CD14-positive monocyte (primary cell): ENCODE measurements at regions not wholly inside any gene's neighbourhood (a gene's known extent, or its start where the extent isn't known, plus 50 kb on each side); places are given as distances from the start of the nearest gene placed in this dataset.

Source experiments
- DNase-seq, 3 donors: peaks; one replicate each; pipeline ENCODE4 v3.0.0-alpha.2; 2011 to 2022
- H2AFZ ChIP-seq: 2 replicates; pipeline ENCODE4 v1.6.0; 2012; ENCODE audit warnings: mild to moderate bottlenecking, low read depth, low read length, inconsistent platforms; ENCODE audit not compliant: insufficient read depth, poor library complexity, severe bottlenecking
- H3K27ac ChIP-seq, 2 donors: 1 replicate in 1 of 2; 2 replicates in 1 of 2; pipeline ENCODE4 v1.5.1; 2012 to 2013; ENCODE audit warnings: low read length in 2 of 2, control low read depth in 1 of 2, inconsistent platforms in 1 of 2, low read depth in 1 of 2, mild to moderate bottlenecking in 1 of 2
- H3K27me3 ChIP-seq, 2 donors: one replicate each; pipeline versions ENCODE4 v1.6.0 to v1.6.1; 2011 to 2013; ENCODE audit warnings: low read length in 2 of 2; ENCODE audit not compliant: control insufficient read depth in 2 of 2, insufficient read depth in 2 of 2
- H3K36me3 ChIP-seq, 2 donors: replicated peaks in 1 of 2; 1 replicate in 1 of 2; 2 replicates in 1 of 2; pipeline versions ENCODE4 v1.5.1 to v1.6.1; 2012 to 2013; ENCODE audit warnings: low read length in 2 of 2, control low read depth in 1 of 2, inconsistent platforms in 1 of 2, mild to moderate bottlenecking in 1 of 2; ENCODE audit not compliant: insufficient read depth in 2 of 2, control insufficient read depth in 1 of 2
- H3K4me1 ChIP-seq, 2 donors: 1 replicate in 1 of 2; 2 replicates in 1 of 2; pipeline versions ENCODE4 v1.5.1 to v1.6.1; 2012 to 2013; ENCODE audit warnings: low read length in 2 of 2, control low read depth in 1 of 2, inconsistent platforms in 1 of 2, mild to moderate bottlenecking in 1 of 2, moderate library complexity in 1 of 2; ENCODE audit not compliant: insufficient read depth in 2 of 2, control insufficient read depth in 1 of 2
- H3K4me2 ChIP-seq: replicated peaks from 2 replicates; pipeline ENCODE3; 2012; ENCODE audit warnings: low read length, moderate library complexity, mild to moderate bottlenecking; ENCODE audit not compliant: poor library complexity, severe bottlenecking; ENCODE audit errors: extremely low read depth
- H3K4me3 ChIP-seq, 3 experiments: fragments of 200-600 bp in 1 of 3; sonication (generic) in 1 of 3; replicated peaks in 1 of 3; 1 replicate in 2 of 3; 2 replicates in 1 of 3; pipeline ENCODE4 v1.5.1; 2011 to 2013; ENCODE audit warnings: low read length in 3 of 3, mild to moderate bottlenecking in 3 of 3, control low read depth in 2 of 3, low read depth in 2 of 3, inconsistent platforms in 1 of 3, moderate library complexity in 1 of 3
- H3K79me2 ChIP-seq: 2 replicates; pipeline ENCODE4 v1.6.0; 2012; ENCODE audit warnings: mild to moderate bottlenecking, control low read depth, inconsistent platforms, low read length, moderate library complexity; ENCODE audit not compliant: insufficient read depth
- H3K9ac ChIP-seq: 2 replicates; pipeline ENCODE4 v1.6.0; 2017; ENCODE audit warnings: low read length, mild to moderate bottlenecking; ENCODE audit not compliant: insufficient read depth, poor library complexity, severe bottlenecking
- H3K9me3 ChIP-seq, 2 donors: replicated peaks in 1 of 2; 1 replicate in 1 of 2; 2 replicates in 1 of 2; pipeline versions ENCODE4 v1.5.1 to v1.6.1; 2012 to 2013; ENCODE audit warnings: low read length in 2 of 2, control low read depth in 1 of 2; ENCODE audit not compliant: control insufficient read depth in 1 of 2, insufficient read depth in 1 of 2
- H4K20me1 ChIP-seq: 2 replicates; pipeline ENCODE4 v1.6.0; 2012; ENCODE audit warnings: mild to moderate bottlenecking, low read length, control low read depth, moderate library complexity; ENCODE audit not compliant: insufficient read depth
- H3K27ac Mint-ChIP-seq, 7 donors: one replicate each; pipeline ENCODE4 v1.8.0; 2020; ENCODE audit warnings: mild to moderate bottlenecking in 7 of 7, mixed read lengths in 7 of 7, moderate library complexity in 6 of 7, inconsistent platforms in 2 of 7
- H3K27me3 Mint-ChIP-seq, 3 donors: one replicate each; pipeline ENCODE4 v1.8.0; 2021 to 2022; ENCODE audit warnings: low read depth in 3 of 3, mild to moderate bottlenecking in 3 of 3, mixed read lengths in 3 of 3, moderate library complexity in 3 of 3, inconsistent platforms in 1 of 3
- H3K36me3 Mint-ChIP-seq, 2 donors: one replicate each; pipeline ENCODE4 v1.8.0; 2020; ENCODE audit warnings: mixed read lengths in 2 of 2, inconsistent platforms in 1 of 2, mild to moderate bottlenecking in 1 of 2
- H3K4me1 Mint-ChIP-seq: one replicate; pipeline ENCODE4 v1.8.0; 2020; ENCODE audit warnings: mild to moderate bottlenecking, mixed read lengths
- H3K4me3 Mint-ChIP-seq, 2 donors: one replicate each; pipeline ENCODE4 v1.8.0; 2020; ENCODE audit warnings: mild to moderate bottlenecking in 2 of 2, mixed read lengths in 2 of 2, moderate library complexity in 1 of 2
- H3K9me3 Mint-ChIP-seq, 7 donors: one replicate each; pipeline ENCODE4 v1.8.0; 2020 to 2022; ENCODE audit warnings: mixed read lengths in 7 of 7, mild to moderate bottlenecking in 6 of 7, moderate library complexity in 6 of 7, inconsistent platforms in 2 of 7
- WGBS: methylation state at CpG from one replicate; pipeline ENCODE4 v1.1.5; 2013; ENCODE audit warnings: missing lambda C conversion rate; ENCODE audit not compliant: insufficient coverage; 5-methylcytosine and 5-hydroxymethylcytosine counted together
- intact Hi-C, 2 donors: fragments of 100-400 bp; cut with micrococcal nuclease; formaldehyde crosslinking; loops; one replicate each; pipeline versions ENCODE4 v1.15.0 to v1.15.1; 2023
- TF ChIP-seq, protein P1 (sequence below): fragments of 200-600 bp; IDR thresholded peaks from one replicate; pipeline ENCODE4 v1.8.0; 2022; ENCODE audit warnings: antibody characterized with exemption, mild to moderate bottlenecking

DNA sequence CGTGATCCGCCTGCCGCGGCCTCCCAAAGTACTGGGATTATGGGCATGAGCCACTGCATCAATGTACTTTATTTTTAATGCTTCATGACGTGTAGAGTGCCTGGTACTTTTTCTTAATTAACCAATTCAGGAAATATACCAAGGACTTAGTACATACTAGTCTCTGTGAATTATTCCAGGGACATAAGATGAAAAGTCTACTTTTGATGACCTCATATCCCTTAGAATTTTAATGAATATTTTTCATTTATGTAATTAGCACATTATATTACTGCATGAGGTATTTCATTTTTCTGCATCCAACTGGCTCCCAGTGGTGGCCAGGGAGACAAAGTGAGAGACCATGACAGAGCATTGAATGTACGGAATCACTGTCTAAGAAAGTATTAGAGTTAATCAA, 577.7 kb upstream of the NOVA1 start:
- Histone ChIP-seq H3K79me2 (no peaks in the 10 kb centered on the region), H4K20me1 (no peaks in the 10 kb centered on the region), H3K4me2 (no peak overlapping the region), H3K36me3 (no peaks in the 10 kb centered on the region), H3K9me3 (no peaks in the 10 kb centered on the region), H3K4me1 (no peaks in the 10 kb centered on the region), H3K9ac (no peak overlapping the region), H2AFZ (no peak overlapping the region), H3K27me3 (no peaks in the 10 kb centered on the region), H3K27ac (no peak overlapping the region), H3K4me3 (no peak overlapping the region)
- H3K4me1 Mint-ChIP-seq: no peaks in the 10 kb centered on the region
- WGBS: 93% methylated on average over 4 of the region's 6 CpGs
- peaks cover 0 to 5% (median 1%) of the 10 kb centered on the region in 7 donors for H3K9me3 Mint-ChIP-seq
- no peak overlapping the region for H3K27ac Mint-ChIP-seq
- intact Hi-C loops: no loop called here
- no peak for DNase-seq
- peaks cover 0 to 1% (median 0%) of the 10 kb centered on the region in 3 donors for H3K27me3 Mint-ChIP-seq
- no peaks in the 10 kb centered on the region for H3K36me3 Mint-ChIP-seq
- TF ChIP-seq, protein P1, sequence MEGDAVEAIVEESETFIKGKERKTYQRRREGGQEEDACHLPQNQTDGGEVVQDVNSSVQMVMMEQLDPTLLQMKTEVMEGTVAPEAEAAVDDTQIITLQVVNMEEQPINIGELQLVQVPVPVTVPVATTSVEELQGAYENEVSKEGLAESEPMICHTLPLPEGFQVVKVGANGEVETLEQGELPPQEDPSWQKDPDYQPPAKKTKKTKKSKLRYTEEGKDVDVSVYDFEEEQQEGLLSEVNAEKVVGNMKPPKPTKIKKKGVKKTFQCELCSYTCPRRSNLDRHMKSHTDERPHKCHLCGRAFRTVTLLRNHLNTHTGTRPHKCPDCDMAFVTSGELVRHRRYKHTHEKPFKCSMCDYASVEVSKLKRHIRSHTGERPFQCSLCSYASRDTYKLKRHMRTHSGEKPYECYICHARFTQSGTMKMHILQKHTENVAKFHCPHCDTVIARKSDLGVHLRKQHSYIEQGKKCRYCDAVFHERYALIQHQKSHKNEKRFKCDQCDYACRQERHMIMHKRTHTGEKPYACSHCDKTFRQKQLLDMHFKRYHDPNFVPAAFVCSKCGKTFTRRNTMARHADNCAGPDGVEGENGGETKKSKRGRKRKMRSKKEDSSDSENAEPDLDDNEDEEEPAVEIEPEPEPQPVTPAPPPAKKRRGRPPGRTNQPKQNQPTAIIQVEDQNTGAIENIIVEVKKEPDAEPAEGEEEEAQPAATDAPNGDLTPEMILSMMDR: no peak
- no peak overlapping the region for H3K4me3 Mint-ChIP-seq

DNA sequence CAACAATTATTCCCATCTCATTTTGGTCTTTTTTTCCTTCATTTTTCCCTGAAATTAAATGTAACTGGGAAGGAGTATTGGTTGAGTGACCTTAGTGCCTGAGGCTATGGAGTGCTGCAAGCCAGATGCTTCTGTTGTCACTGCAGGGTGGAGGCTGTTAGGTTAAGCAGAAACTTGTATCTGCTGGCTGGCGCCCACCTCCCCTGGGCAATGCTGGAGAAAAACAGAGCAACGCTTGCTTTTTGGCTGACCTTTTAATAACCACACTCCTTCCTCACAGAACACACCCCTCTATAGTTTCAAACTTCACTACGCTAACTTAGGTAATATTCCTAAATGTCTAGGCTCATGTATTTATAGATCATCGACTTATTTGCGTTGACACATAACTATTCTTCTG, 583.5 kb upstream of the NOVA1 start:
- no peaks in the 10 kb centered on the region for H3K36me3 ChIP-seq
- no peaks in the 10 kb centered on the region for H3K79me2 ChIP-seq
- Mint-ChIP-seq H3K27me3 (peaks cover 0 to 1% (median 0%) of the 10 kb centered on the region in 3 donors), H3K4me3 (no peak overlapping the region), H3K4me1 (no peaks in the 10 kb centered on the region), H3K27ac (no peak overlapping the region), H3K36me3 (no peaks in the 10 kb centered on the region), H3K9me3 (peaks cover 0 to 2% (median 0%) of the 10 kb centered on the region in 7 donors)
- H3K4me3 ChIP-seq: no peak overlapping the region
- H3K27ac ChIP-seq: no peak overlapping the region
- no peak overlapping the region for H2AFZ ChIP-seq
- H4K20me1 ChIP-seq: no peaks in the 10 kb centered on the region
- TF ChIP-seq, protein P1: no peak
- H3K4me2 ChIP-seq: no peak overlapping the region
- no peaks in the 10 kb centered on the region for H3K9me3 ChIP-seq
- 92% methylated on average over 2 of the region's 5 CpGs for WGBS
- no peak for DNase-seq
- no peak overlapping the region for H3K9ac ChIP-seq
- H3K27me3 ChIP-seq: no peaks in the 10 kb centered on the region
- no peaks in the 10 kb centered on the region for H3K4me1 ChIP-seq
- intact Hi-C loops: no loop called here
